ENCODE measurements at regions not wholly inside any gene's neighbourhood (a gene's known extent, or its start where the extent isn't known, plus 50 kb on each side); places are given as distances from the start of the nearest gene placed in this dataset.

DNA sequence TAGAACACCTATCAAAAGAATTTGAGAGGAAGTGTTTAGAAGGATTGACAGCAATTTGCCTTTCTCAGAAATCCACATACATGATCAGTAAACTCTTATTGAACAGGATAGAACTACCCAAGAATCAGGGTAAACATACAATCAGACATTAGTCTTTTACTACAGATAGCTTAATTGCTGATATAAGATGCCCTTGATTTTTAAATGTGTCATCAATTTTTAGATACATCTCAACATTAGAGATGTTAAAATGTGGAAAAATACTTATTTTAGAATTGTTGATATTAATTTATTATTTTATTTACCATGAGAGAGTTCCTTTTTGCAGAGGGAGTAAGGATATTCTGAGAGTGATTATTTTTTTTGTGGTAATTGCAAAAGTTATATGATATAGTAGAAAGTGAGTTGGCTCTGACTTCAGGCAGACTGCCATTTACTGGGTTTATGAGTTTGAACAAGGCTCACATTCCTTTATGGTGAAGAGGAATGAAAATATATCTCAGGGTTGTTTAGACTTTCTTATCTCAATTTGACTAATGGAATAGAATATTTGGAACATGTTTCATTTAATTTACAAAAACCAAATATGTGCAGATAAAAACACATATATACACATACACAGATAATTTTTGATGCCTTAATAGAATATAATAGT, 302.8 kb upstream of the GOLIM4 start:
- no peak for DNase-seq (ENCODE audit: low read depth, low spot score)

DNA sequence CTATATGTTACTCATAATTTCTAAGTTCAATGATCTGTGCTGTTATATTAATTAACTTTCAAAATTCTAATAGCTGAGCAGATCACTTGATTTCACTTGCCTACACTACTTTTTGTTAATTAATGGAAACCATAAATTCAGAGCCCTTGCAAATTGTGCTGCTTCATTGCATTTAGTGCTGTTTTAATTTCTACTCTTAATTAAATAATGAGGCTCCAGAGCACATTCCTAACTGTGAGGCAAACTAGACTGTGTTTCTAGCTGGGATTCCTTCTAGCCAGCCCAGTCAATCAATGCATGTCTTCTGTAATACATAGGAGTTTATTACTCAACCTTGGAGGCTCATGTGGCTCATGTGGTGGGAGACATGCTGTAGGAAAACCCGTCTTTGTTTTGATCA, 301.1 kb upstream of the GOLIM4 start:
- no peak for DNase-seq (ENCODE audit: low read depth, low spot score)

DNA sequence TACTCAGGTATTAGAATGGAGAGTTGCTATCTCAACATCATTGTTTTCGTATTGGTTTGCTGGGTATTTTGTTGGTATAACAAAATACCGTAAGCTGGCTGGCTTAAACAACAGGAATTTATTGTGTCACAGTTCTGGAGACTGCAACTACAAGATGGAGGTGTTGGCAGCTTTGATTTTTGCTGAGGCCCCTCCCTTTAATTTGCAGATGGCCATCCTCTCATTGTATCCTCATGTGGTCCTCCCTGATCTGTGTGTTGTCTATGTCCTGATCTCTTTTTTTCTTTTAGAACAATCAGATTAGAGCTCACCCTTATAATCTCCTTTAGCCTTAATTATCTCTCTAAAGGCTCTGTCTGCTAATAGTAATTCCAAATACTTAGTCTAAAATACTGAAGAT, 299.8 kb upstream of the GOLIM4 start:
- no peak for DNase-seq (ENCODE audit: low read depth, low spot score)

DNA sequence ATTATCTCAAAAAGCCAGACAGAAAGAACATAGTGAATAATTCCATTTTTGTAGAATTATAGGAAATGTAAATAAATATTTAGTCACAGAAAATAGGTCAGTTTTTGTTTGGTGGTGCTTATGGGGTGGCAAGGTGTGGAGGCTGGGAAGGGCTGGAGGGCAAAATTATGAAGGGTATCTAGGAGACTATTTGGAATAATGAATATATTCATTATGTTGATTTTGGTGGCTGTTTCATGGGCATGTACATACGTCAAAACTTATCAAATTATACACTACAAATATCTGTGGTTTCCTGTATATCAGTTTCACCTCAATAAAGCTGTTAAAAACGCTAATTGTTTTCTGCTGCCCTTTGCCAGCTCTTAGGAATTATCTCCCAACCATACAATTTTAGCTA, 298.7 kb upstream of the GOLIM4 start:
- no peak for DNase-seq (ENCODE audit: low read depth, low spot score)

DNA sequence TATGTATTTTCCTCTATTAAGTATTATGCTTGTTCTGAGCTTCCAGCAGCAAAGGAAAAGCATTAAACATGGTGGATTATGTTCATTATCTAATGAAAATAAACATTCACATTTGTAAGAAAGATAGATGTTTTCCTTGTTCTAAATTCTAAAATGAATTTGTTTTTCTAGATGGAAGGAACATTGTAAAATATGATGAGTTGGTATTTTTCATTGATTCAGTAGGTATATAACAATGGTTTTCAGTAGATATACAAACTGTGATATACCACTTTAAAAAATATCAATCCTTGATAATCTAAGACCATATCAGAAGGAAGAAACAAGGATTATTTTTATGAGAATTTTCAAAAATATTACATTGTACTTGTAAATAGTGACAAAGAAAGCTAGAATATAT, 290.6 kb upstream of the GOLIM4 start:
- no peak for DNase-seq (ENCODE audit: low read depth, low spot score)

DNA sequence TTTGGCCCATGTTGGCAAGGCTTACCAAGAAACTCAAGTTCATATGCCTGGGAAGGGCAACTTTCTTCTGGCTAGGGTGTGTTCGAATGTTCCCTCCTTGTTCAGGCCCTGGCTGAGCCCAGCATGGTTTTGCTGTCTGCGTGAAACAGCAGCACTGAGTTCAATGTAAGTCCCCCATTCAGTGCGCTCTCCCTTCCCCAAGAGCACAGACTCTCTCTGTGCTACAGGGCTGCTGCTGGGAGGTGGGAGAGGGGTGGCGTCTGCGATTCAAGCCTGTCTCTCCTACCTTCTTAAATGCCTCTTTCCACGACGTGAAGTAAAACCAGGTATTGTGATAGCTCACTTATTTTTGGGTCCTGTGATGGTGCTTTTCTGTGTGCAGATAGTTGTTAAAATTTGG, 289.3 kb upstream of the GOLIM4 start:
- DNase-seq (ENCODE audit: low read depth, low spot score) = no peak

DNA sequence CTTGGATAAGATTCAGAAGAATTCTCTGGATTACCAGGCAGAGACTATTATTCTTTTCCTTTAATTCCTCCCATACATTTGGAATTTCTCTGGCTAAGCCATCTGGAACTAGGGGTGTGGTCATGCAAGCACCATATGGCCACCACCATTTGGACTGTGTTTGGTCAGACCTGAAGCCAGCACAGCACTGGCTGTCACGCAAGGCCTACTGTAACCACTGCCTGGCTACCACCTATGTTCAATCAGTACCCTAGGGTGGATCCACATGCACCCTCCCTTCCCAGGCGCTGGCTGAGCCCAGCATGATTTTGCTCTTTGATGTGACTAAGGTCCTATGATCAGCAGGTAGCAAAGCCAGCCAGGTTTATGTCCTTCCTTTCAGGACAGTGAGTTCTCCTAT, 287.8 kb upstream of the GOLIM4 start:
- no peak for DNase-seq (ENCODE audit: low read depth, low spot score)

DNA sequence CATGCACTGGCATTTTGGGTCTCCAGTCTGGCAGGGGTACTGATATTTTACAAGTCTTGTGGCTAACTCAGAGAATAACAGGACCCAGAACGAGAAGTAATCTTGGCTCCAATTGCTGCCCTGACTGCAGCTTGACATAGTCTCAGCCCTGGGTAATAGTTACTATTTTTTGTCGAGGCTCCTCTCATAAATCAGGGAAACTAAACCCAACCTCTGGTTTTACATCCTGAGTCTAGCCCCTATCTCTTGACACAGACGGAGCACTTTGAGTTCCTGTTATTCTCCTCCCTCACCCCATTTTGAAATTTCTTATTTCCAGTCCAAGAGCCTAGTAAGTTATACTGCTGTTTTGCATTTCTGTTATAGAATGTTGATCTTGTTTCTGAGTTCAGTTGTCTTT, 276.1 kb upstream of the GOLIM4 start:
- no peak for DNase-seq (ENCODE audit: low read depth, low spot score)

DNA sequence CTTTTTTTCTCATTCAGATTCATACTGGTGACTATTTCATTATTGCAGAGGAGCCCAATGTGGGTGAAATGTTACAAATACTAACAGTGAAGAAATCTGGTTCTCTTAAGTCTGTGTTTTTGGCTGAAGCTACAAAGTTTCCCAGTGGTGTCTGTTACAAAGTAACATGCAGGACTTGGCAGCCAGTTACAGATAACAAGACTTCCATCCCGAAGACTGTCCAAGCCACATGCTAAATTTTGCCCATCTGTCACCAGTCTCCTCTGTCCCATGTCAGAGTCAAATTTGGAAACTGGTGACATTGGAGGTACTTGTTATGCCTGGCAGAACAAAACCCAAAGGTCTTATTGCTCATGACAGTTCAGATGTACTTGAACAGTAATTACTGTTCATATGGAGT, 269.2 kb upstream of the GOLIM4 start:
- no peak for DNase-seq (ENCODE audit: low read depth, low spot score)

DNA sequence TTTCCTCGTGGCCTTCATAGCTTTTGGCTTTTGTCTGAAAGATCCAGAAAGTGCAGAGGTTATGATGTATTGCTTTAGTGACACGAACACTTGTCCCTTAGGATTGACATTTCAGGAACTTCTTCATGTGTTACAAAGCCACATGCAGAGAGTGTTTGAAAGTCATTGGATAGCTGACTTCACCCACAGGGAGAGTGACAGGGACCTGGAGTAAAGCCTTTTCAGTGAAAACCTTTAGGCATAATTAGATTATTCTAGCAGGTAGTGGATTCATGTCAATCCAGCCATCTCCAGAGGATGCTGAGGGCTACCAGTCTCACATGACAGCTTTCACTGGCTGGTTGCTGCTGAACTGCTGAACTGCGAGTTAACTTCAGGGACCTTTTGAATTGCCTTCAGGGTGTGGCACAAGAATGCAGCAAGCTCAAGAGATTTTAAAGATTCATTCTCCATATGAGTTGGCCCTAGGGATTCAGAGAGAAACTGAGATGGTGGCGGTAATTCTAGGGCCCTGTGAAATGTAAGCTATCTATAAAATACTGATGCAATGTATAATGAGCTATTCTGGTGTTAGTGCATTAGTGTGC, 267.0 kb upstream of the GOLIM4 start:
- no peak for DNase-seq (ENCODE audit: low read depth, low spot score)

DNA sequence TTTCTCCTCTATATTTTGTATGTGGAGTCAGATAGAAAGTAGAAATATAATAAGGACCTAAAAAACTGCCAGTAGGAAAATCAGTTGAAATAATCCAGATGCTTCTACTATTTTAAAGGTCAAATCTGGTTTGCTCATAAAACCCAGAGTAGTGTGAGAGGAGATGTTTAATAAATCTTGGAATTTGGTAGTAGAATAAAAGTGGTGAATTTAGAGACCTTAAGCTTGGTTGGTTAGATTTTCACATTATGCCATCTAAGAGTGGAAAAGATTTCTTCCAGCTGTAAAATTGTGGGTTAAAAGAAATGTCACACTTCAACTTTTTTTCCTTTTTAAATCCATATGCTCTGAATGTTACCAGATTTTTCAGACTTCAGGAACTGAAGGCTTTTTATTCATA, 266.4 kb upstream of the GOLIM4 start:
- no peak for DNase-seq (ENCODE audit: low read depth, low spot score)

DNA sequence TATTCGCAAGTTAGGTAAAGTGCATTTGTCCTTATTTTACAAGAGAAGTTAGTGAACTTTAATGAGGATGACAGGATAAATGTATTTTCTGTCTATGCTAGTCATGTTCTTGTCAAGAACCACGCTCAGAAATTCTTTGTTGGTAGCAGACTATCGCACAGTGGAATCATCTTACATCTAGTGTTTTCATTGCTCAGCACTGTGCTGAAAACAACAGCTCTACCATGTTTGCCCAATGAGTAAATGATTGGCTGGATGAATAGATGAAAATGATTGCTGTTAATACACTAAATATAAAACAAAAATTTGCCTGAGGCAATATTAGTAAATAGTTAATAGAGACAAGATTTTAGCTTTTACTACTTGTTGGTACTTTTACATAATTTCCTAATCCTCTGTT, 265.3 kb upstream of the GOLIM4 start:
- DNase-seq (ENCODE audit: low read depth, low spot score) = no peak

DNA sequence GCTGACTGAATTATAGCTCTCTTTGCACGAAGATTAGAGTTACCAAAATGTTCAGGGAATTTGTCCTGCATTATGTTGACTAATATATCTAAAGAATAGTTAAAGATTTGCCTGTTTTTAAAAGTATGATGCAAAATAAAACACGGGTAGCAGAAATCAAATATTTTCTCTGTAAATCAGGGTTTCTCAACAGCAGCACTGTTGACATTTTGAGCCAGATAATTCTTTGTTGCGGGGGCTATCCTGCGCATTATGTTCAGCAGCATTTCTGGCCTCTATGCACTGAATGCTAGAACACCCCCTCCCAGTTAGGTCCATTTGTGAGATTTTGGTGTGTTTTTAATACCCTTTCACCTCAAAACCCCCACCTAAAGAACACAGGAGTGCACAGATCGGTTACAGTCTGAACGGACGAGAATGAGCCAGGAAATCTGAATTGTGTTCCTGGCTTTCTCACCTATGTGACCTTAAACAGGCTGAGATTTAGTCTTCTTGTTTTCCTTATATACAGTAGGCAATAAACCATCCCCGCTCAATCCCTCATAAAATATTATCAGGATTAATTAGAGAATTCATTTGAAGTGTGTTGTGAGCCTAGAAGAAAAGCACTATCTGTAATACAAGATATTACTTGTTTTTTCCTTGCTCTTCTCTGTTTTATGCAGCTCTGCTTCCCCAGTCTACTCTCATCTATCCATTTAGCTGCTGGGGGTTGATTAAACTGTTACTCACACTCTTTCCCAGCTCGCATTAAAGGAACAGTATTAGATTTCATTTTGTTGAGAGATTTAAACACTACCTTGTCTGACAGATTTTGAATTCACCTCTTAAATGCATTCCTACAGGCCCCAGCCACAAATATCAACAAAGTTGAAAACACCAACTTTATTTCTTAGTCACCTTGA, 247.5 kb upstream of the GOLIM4 start:
- DNase-seq (ENCODE audit: low read depth, low spot score) = no peak

DNA sequence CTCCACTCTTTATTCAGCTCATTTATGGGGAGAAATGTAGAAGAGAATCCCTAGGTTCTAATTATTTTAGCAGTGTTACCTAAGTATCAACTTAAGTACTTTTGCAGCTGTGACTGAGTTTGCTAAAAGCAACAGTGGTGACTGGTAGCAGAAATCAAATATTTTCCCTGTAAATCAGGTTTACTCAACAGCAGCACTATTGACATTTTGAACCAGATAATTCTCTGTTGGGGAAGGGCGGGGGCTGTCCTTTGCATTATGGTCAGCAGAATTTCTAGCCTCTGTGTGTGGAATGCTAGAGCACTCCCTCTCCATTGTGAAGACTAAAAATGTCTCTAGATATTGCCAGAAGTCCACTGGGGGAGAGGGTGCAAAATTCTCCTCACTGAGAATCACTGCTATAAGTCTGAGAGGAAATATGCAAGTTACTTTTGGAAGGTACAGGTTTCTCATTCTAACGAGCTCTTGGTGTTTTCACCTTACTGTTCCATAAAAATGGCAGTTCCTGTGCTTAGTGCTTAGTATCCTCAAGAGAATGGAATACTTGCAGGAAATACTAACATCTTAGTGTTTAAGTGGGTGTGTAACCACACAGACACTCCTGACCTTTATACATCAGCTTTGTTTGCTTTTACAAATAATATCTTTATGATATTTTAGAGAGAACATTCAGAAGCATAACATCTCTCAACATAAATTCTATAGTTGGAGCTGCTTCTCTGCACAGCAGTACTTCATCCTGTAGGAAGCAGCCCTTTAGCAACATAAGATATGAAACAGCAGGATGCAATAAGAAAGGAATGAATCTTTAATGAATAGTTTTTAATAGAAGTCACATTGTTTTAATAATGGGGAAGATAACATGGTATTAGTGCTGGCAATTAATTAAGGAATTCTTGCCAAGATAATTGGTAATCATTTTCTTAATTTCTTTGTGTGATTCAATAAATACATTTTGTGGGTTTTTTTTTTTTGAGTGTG, 246.5 kb upstream of the GOLIM4 start:
- no peak for DNase-seq (ENCODE audit: low read depth, low spot score)

DNA sequence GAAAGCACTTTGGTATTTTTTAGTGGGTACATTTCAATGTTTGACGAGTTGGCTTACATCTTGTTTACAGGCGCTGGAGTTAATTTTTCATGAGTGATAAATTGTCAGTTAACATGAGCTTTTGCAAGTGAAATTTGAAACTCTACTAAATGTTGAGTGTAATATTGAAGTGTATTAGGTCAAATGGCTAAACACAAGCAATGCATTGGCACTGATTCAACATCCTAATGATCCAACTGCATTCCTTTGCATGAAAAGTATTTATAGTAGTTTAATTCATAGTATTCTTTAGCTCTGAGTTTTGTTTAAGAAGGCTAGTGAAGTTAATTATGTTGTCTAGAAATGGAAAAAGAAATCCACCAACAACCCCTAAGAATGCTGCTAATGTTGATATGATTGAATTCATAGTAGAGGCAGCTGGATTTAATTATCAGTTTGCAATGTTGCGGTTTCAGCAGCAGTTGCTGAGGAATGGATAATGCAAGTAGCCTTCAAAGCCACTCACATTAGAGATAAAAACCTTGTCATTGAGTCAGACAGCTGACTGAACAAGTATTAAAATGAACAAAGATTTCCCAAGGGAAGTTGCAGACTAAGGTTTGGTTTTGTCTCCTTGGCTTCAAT, 245.6 kb upstream of the GOLIM4 start:
- no peak for DNase-seq (ENCODE audit: low read depth, low spot score)

DNA sequence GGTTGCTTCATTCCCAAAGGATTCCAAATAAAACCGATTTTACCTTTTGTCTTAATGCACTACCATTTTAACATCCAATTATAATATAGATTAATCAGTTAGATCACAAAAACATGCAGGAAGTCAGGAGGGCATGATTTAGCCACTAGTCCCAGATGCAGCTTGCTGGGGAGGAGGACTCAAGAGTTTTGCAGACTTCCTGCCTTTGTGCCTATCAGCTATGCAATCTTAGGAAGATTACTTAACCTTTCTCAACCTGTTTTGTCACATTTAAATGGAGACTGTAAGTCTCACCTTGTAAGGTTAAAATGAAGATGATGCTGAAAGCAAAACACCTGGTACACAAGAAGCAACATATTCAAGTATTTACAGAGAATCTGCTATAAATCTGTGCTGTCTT, 242.4 kb upstream of the GOLIM4 start:
- no peak for DNase-seq (ENCODE audit: low read depth, low spot score)

DNA sequence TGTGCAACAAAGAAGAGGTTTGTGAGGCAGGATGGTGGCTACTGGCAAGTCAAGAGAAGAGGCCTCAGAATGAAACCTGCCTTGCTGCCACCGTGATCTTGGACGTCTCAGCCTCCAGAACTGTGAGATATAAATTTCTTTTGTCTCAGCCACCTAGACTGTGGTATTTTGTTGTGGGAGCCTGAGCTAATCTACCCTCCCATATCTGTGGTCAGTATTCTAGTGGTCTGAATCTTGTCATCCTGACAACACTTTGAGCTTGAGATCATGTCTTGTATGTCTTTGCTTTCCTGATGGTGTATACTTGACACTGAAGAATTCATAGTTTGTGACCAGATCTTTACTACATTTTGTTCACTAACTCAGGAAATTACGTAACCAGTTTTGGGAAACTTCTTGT, 240.6 kb upstream of the GOLIM4 start:
- DNase-seq (ENCODE audit: low read depth, low spot score) = no peak

DNA sequence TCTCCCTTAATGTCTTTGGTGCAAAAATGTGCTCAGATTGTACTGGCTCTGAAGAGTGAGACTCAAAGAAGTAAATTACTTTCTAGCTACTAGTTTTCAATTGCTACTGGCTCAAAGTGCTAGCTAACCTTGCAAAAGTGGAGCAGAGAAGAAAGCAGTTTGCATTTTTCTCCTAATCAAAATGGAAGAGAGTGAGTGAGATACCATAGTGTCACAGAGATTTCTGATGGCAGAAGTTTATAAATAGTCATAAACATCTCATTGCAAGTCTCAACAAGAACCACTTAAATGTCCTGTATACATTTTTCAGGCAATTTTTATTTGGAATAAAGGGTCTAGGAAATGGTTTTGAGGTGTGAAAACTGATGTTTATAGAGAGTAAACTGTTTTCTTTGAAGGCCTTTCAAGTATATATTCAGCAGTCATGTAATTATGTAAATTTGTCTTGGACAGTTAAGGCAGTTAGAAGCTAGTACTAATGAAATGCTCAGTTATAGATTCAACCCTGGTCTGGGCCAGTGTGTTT, 237.7 kb upstream of the GOLIM4 start:
- no peak for DNase-seq (ENCODE audit: low read depth, low spot score)

DNA sequence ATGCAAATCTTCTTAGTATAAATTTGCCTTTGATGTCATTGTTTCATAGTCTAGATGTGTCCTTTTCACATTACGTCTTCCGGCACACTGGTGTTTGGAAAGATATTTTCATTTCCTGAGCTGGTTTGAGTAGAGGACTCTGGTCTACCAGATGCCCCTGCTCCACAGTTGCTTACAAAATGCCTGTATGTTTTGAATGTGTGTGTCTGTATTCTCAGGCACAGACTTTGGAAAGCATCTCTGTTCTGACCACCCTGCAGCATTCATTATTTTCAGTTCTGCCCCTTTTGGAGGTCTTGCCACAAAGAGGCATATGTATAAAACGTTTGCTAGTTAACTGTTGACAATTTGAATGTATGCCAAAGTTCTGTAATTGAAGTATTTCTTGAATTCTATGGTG, 236.0 kb upstream of the GOLIM4 start:
- no peak for DNase-seq (ENCODE audit: low read depth, low spot score)

DNA sequence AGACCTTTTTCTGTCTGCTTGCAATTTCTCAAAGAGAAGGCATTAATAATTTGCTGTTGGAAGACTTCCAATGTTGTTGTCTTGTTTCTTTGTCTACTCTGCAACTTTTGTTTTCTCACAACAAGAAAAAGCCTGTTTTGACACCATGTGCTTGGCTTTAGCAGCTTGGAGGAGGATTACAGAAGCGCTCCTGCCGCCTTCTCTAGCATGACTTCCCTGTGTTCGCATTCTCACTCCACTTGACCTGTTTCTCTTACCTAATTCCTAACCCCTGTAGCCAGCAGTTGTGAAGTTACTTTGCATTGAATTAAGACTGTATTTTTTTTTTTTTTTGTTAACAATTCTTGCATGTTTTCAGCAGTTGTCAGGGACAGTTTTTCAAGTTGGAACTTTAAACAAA, 235.3 kb upstream of the GOLIM4 start:
- DNase-seq (ENCODE audit: low read depth, low spot score) = no peak

DNA sequence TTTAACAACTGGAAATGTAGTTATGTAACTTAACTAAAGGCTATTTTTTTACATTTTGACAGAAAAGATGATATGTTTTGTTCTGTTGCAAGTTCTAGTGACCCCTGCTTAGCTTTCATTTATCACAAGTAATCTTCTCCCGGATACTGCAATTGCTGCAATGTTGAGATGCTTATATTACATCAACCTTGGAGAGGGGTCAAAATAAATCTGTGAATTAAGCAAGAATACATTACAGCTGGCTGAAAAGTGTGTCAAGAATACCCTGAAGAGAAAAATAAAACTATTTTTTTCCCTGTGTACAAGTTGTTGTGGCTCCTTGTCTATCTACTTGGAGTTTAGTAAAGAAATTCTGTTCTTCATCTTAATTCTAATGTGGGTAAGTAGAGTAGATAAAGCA, 232.1 kb upstream of the GOLIM4 start:
- no peak for DNase-seq (ENCODE audit: low read depth, low spot score)

Measured in iPS DF 19.7 (cell line).